NCI-H128 (cell line): ENCODE measurements at regions not wholly inside any gene's neighbourhood (a gene's known extent, or its start where the extent isn't known, plus 50 kb on each side); places are given as distances from the start of the nearest gene placed in this dataset.
"Not testable (repeated sequence)": the region's sequence is repeated elsewhere in the genome, so short reads cannot be mapped to it uniquely, and the experiment has no call there.

ENCODE experiments used
- DNase-seq: peaks from one replicate; lab custom pipeline; 2025; ENCODE audit not compliant: unreplicated experiment; lab: John Stamatoyannopoulos, UW

DNA sequence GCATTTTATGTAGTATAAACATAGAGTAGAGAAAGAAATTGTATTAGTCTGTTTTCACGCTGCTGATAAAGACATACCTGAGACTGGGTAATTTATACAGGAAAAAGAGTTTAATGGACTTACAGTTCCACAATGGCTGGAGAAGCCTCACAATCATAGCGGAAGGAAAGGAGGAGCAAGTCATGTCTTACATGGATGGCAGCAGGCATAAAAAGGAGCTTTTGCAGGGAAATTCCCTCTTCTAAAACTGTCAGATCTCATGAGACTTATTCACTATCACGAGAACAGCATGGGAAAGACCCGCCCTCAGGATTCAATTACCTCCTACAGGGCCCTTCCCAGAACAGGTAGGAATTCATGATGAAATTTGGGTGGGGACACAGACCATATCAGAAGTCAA lies 98.1 kb downstream of the ARRDC3 start:
- not testable (repeated sequence) for DNase-seq

DNA sequence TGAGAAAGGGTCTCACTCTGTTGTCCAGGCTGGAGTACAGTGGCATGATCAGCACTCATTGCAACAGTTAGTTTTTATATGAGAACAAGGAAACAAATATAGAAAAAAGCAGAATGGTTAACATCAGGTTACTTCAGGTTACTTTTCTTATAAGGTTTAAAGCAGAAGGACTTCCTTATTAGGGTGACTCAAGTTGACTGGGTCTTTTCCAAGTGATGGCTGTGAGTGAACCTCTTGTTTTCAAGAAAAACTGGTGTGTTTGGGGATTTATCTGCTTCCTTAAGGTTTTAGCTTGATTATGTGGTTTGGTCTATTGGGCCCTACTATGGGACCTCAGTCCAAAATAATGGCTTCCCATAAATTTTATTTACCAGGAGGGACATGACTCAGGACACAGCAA lies 99.2 kb downstream of the ARRDC3 start:
- no peak for DNase-seq

DNA sequence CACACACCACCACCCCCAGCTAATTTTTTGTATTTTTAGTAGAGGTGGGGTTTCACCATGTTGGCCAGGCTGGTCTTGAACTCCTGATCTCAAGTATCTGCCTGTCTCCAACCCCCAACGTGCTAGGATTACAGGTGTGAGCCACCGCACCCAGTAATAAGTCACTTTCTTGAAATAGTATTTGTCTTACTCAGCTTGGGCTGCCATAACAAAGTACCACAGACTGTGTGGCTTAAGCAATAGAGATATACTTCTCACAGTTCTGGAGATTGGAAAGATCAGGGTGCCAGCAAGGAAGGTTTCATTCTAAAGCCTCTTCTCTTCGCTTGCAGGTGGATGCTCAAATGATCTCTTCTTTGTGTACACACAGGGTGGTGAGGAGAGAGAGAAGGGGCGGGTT lies 99.8 kb downstream of the ARRDC3 start:
- no peak for DNase-seq

DNA sequence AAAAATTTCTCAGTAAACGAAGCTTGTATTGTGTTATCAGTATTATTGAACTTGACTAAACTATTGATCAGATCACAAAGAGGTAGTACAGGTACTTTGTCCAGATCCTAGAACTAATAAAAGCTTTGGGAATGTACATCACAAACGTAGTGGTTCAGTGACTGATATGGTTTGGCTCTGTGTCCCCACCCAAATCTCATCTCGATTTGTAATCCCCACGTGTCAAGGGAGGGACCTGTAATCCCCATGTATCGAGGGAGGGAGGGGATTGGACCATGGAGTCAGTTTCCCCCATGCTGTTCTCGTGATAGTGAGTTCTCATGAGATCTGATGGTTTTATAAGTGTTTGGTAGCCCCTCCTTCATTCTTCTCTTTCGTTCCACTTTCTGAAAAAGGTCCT lies 100.9 kb downstream of the ARRDC3 start:
- DNase-seq, result no peak

DNA sequence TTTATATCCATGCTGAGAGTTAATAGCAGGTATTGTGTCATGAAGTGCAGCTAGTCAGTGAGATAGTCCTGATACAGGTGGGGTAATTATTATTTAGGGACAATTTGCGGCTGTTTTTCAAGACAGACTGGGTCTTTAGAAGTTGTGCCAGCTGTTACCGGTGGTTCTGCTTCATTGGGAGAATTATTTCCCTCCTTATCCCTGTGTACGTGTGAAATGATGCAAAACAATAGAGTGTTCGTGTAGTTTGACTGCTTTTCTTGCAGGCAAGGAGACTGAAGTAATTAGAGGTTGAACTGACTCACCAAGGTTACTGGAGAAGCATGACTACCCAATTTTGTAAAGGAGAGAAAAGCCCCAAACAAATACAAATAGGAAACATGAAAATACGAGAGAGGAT lies 101.7 kb downstream of the ARRDC3 start:
- DNase-seq, result no peak

DNA sequence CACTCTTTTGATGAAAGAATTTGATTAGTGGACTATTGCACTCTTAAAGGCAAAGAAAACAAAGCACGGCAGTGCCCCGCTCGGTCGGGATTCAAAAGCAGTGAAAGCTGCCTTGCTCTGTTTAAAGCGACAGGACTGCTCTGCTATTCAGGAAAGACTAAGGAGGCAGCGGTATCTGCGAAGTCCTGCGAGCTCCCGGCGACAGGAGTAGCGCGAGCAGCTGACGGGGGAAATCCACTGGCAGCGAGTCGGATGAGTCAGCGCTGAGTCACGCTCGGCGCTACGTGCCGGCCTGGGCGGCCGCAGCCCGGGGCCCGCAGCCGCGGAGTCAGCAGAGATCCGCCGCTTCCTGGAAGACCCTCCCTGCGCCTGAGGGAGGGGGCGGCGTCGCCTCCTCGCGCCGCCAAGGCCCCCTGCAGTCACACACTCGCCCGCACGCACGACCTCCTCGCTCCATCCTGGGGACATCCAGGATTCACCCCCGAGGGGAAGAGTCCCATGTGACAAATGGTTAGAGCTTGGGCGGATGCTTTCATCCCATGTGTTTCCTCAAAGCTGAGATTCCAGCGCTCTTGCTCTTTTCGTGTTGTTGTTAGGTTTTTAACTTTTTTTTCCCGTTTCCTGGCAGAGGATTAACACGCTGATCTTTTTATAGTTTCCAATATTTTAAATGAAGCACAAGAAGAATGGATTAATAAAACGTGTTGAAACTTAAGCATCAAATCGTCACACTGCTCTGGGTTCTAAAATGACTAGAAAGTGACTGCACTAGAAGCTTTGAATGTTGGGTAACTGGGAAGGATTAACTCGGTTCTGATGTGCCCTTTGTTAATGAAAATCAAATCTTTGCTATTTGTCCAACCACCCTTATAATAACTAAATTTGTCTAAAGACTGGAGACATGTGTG lies 102.5 kb downstream of the ARRDC3 start:
- peak; percentile 63 for DNase-seq

DNA sequence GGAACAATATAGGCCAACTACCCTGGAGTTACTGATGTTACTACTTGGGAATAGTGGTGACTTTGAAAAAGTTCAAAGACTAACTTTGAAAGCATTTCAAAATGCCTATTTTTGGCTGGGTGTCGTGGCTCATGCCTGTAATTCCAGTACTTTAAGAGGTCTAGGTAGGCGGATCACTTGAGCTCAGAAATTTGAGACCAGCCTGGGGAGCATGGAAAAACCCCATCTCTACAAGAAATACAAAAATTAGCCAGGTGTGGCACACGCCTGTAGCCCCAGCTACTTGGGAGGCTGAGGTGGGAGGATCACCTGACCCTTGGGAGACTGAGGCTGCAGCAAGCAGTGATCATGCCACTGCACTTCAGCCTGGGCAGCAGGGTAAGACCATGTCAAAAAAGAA lies 105.3 kb downstream of the ARRDC3 start:
- DNase-seq, result no peak

DNA sequence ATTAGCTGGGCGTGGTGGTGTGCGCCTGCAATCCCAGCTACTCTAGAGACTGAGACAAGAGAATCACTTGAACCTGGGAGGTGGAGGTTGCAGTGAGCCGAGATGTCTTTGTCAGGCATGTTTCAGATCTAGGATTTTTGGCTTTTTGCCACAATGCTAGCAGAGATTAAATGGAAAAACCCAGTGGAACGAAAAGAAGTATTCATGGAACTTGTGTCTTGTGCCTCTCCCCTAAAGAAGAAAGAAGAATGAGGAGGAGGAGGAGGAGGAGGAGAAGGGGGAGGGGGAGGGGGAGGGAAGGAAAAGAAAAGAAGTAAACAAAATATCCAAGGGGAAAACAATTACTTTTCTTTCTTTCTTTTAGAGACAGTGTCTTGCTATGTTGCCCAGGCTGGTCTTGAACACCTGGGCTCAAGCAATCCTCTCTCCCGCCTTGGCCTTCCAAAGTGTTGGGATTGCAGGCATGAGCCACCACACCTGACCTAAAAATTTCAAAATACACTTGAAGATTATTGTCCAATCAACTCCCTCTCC lies 106.0 kb downstream of the ARRDC3 start:
- no peak for DNase-seq

DNA sequence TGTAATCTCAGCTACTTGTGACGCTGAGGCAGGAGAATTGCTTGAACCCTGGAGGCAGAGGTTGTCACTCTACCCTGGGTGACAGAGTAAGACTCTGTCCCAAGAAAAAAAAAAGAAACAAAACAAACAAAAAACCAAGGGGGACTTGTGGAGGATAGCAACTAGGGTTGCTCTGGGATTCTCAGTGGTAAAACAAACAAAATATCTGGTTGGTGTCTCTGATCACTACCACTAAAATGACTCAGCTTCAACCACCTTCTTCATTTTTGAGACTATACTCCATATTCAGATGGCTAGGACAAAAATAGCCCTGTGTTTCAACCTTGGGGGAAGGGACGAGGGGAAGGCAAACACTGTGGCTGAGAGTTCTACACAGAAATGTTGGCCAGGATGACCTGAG lies 110.3 kb downstream of the ARRDC3 start:
- DNase-seq, result no peak

DNA sequence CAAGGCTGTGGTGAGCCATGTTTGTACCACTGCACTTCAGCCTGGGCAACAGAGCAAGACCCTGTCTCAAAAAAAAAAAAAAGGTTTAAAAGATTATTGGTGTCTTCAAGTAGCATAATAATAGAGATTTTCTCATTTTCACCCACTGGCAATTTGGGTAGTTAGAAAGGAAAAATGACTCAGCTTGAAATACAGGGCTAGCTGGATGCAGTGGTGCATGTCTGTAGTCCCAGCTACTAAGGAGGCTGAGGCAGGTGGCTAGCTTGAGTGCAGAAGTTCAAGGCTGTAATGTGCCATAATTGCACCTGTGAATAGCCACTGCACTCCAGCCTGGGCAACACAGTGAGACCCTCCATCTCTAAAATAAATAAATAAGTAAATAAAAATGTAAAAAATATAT lies 111.1 kb downstream of the ARRDC3 start:
- DNase-seq, result no peak

DNA sequence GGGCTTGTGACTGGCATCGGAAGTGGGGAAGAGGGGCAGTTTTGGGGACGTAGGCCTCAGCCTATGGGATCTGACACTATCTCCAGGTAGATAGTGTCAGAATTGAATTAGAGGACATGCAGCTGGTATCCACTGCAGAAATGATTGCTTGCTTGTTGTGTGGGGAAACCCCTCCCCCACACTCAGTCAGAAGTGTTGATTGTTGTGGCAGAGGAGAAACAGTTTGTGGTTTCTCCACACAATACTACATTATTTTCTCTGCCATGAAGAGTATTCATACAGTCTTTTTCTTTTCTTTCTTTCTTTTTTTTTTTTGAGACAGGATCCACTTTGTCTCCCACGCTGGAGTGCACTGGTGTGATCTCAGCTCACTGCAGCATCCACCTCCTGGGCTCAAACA lies 113.9 kb downstream of the ARRDC3 start:
- no peak for DNase-seq

DNA sequence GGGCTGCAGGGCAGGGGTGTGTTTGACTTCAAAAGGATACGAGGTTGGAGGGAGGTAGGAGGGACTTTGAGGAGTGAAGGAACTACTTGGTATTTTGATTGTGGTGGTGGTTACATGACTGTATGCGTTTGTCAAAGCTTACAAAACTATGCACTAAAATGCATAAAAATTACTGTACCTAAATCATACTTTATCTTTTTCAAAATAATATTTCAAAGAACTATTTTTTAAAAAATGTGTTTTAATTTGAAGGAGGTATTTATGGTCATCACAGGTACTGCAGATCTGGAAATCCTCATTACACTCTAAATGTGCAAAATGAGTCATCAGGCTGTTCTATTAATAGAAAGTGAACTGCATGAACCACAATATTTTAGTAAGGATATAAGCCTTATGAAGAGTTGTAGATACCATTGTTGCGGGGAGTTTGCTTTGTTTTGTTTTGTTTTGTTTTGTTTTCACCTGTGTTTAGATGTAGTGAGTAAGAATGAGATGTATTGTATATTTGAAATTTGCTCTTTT lies 116.9 kb downstream of the ARRDC3 start:
- DNase-seq, result no peak

DNA sequence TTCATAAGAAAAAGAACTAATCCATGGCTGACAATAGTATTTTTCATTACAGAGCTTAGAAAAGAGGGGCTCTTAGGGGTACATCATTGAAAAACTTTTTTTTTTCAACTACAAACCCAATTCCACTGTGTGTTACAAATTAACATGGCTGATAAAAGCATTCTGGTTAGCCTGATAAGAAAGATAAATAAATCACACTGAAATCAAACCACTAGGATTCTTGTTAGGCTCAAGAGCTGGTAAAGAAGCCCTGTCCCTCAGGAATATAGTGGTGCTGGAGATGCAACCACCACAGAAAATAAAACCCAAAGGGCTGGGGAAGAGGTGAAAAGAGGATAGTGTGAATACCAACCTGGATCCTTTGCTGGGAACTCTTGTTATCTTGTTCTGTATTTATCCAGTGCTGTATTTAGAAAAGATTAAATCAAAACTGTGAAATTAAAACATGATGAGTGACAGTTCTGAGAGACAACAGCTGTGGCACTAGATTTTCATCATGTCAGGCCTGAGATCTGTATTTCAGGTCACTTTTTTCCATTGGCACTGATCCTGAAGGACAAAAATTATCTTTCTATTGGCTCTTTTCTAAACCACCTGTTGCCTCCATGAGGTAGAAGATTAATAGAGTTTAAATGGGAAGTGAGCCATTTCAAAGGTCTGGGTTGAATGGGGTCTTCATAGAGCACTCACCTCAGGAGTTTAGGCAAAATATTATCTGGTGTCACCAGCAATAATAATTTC lies 118.6 kb downstream of the ARRDC3 start:
- DNase-seq, result no peak

DNA sequence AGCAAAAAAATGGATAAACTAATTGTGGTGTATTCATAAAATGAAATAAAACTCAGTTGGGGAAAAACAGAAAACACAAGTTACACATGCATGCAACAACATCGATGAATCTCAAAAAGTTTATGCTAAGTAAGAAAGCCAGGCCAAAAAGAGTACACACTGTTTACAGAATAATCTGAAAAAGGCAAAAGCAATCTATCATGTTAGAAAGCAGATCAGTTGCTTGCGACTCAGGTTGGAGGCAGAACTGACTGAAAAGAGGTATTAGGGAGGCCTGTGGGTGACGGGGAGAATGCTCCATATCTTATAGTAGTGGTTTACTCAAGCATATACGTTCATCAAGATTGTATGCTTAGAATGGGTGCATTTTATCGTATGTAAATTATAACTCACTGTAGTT lies 119.2 kb downstream of the ARRDC3 start:
- DNase-seq, result no peak

DNA sequence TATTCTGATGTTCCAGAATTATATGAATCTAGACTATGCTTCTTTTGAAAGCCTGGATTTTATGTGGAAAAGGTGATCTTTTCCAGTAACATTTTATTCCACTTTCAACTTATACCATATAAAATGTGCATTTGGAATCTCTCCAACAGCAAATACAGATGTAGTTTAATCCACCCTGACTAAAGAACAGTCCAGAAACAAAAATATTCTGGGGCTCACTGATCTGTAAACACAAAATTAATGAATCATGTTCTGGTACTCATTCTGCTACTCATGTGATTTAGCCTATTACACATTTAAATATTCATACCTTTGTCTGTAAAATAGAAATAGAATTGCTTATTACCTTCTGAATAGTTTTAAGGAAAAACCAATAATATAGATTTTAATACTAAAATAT lies 125.8 kb downstream of the ARRDC3 start:
- DNase-seq, result no peak

DNA sequence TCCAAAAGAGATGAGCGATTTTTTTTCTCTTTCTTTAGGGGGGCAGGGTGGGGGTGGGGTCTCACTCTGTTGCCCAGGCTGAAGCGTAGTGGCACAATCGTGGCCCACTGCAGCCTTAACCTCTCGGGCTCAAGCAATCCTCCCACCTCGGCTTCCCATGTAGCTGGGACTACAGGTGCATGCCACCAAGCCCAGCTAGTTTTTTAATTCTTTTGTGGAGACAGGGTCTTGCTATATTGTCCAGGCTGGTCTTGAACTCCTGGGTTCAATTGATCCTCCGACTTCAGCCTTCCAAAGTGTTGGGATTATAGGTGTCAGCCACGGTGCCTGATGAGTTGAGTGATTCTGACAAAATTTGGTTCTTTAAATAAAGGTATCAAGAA lies 127.0 kb downstream of the ARRDC3 start:
- no peak for DNase-seq

DNA sequence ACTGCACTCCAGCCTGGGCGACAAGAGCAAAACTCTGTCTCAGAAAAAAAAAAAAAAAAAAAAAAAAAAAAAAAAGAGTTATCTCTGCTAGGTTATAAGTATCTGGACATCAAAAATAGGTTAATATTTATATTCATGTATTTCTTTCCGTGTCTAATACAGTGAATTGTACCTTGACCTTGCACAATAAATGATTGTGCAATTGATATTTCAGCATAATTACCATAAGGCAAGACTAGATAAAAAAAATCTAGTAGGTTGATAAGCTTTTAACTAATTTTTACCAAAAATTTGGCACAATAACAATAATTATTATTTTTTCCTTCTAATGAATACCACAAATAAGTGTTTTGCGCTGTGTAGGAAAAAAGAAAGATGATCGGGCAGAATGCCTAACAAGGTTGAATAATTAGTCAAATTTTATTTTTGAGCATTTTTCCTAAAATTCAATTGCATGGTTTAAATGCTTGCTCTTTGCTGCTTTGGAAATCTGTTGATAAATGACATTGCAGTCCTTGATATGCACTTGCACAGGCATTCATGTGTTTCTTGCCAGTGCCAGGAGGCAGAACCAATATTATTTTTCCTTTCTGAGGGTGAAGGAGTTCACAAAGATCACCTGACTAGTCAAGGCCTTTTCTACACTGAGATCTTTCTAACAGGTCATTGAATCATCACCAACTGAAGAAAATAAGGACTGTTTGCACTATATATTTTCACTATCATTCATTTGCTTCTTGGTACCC lies 127.5 kb downstream of the ARRDC3 start:
- DNase-seq, result no peak

DNA sequence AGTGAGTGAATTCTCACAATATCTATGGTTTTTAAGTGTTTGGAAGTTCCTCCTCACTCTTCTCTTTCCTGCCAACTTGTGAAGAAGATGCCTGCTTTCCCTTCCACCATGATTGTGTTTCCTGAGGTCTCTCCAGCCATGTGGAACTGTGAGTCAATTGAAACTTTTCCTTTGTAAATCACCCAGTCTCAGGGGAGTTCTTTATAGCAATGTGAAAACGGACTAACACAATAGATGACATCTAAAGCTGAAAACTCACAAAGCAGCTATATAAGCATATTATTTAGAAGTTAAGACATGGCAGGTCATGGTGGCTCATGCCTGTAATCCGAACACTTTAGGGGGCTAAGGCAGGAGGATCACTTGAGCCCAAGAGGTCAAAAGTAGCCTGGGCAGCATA lies 130.2 kb downstream of the ARRDC3 start:
- no peak for DNase-seq

DNA sequence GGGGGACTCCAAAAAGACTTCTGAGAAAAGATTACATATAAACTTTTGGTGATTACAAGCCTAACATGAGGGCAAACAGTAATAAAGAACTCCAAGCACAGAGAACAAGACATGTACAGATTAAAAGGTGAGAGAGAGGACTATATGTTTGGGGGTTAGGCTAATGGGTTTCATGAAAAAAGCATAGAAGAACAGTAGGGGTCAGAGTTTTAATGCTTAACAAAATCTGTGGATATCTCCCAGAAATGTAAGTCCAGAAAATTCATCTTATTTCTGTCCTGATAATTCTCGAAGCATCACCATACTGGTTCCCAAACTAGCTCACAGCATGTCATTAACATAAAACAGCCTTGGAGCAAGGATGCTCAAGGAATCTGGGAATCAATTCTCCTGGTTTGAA lies 137.2 kb downstream of the ARRDC3 start:
- DNase-seq, result no peak

DNA sequence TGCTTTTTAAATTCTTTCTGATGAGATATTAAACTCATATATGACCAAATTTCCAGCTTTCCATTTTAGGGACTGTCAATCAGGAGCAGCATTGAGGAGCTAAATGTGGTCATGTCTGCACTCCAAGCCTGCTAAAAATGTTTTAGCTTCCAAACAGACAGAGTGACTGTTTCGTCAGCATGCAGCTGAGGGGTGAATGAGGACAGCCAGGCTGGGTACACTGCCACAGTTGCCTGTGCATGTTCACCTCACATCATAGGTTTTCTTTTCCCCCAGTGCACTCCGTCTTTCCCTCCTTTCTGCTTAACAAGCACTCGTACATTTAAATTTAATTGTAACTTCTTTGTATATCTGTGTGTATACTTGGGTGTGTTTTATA lies 138.1 kb downstream of the ARRDC3 start:
- no peak for DNase-seq

DNA sequence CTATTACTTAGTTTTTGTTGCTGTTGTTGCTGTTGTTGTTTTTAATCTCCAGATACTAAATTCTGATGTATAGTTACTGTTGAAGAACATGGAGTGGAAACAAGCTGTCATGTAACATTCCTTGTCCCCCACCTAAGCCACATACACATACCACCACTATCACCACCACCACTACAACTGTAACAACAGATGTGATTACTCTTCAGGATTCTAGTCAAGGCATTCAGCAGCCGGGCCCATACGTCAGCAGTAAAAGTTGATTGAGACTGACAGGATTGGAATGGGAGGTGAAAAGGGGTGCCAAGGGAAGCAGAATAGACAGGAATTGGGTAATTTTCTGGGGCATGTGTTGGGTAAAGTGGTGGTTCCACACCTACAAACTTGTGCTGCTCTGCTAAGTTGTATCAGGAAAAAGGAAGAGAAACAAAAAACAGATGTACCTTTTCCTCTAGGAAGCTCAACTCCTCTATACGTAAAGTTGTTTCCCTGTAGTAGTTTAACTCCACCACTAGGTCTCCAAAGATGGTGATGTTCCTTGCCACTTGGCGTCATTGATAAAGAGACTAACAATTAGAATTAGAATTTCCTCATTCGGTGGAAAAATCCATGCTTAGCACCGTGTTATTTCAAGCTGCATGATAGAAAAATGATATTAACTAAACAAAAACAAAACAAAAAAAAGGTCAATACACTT lies 138.6 kb downstream of the ARRDC3 start:
- DNase-seq, result no peak
